PFSK-1 (cell line): ENCODE measurements at regions not wholly inside any gene's neighbourhood (a gene's known extent, or its start where the extent isn't known, plus 50 kb on each side); places are given as distances from the start of the nearest gene placed in this dataset.

ENCODE experiments used
- REST ChIP-seq, 2 experiments: IDR thresholded peaks; 2 replicates each; pipeline versions ENCODE4 v1.6.1 to v1.8.0; 2011 to 2012; ENCODE audit warnings: low read depth in 2 of 2, low read length in 2 of 2, control low read depth in 1 of 2, inconsistent platforms in 1 of 2, mild to moderate bottlenecking in 1 of 2, moderate library complexity in 1 of 2; ENCODE audit not compliant: insufficient read depth in 1 of 2
- SIN3A ChIP-seq: IDR thresholded peaks from 2 replicates; pipeline ENCODE4 v1.6.1; 2012; ENCODE audit warnings: mild to moderate bottlenecking, low read length, moderate library complexity, borderline replicate concordance; ENCODE audit not compliant: insufficient read depth

GRCh38 chr1:188056011-188056410 is 1227.3 kb downstream of the PLA2G4A start:
- no peak for TF ChIP-seq REST (IDR thresholded peaks at IDR 0.05; ENCODE audit: insufficient read depth in 1 of 2, low read depth in 2 of 2, low read length in 2 of 2)
- no peak for TF ChIP-seq SIN3A
